Hepatocyte (in vitro differentiated cells): ENCODE measurements at regions not wholly inside any gene's neighbourhood (a gene's known extent, or its start where the extent isn't known, plus 50 kb on each side); places are given as distances from the start of the nearest gene placed in this dataset.

ENCODE experiments used
- DNase-seq: peaks from one replicate; pipeline ENCODE4 v3.0.0-alpha.2; 2016; ENCODE audit warnings: low spot score
- H2AFZ ChIP-seq: fragments of 200-600 bp; sonication (generic); 2 replicates; pipeline ENCODE4 v1.6.0; 2016; ENCODE audit warnings: antibody characterized with exemption, mild to moderate bottlenecking
- H3K27ac ChIP-seq: fragments of 200-600 bp; sonication (generic); 2 replicates; pipeline ENCODE4 v1.5.1; 2016; ENCODE audit warnings: mild to moderate bottlenecking
- H3K27me3 ChIP-seq: fragments of 200-600 bp; sonication (generic); 2 replicates; pipeline ENCODE4 v1.6.1; 2016
- H3K36me3 ChIP-seq: fragments of 200-600 bp; sonication (generic); replicated peaks from 2 replicates; pipeline ENCODE4 v1.5.1; 2016; ENCODE audit warnings: low read depth; ENCODE audit not compliant: insufficient read depth
- H3K4me1 ChIP-seq: fragments of 200-600 bp; sonication (generic); 2 replicates; pipeline ENCODE4 v1.5.1; 2016; ENCODE audit warnings: mild to moderate bottlenecking, moderate library complexity; ENCODE audit not compliant: insufficient read depth
- H3K4me2 ChIP-seq: fragments of 200-600 bp; sonication (generic); 2 replicates; pipeline ENCODE4 v1.6.0; 2016
- H3K4me3 ChIP-seq: fragments of 200-600 bp; sonication (generic); 2 replicates; pipeline ENCODE4 v1.5.1; 2016; ENCODE audit warnings: mild to moderate bottlenecking
- H3K79me2 ChIP-seq: fragments of 200-600 bp; sonication (generic); 2 replicates; pipeline ENCODE4 v1.6.0; 2017; ENCODE audit warnings: mild to moderate bottlenecking
- H3K9me2 ChIP-seq: fragments of 200-600 bp; sonication (generic); replicated peaks from 2 replicates; pipeline ENCODE4 v1.6.0; 2017; ENCODE audit warnings: mild to moderate bottlenecking; ENCODE audit not compliant: insufficient read depth
- H3K9me3 ChIP-seq: fragments of 200-600 bp; sonication (generic); 2 replicates; pipeline ENCODE4 v1.5.1; 2016; ENCODE audit warnings: low read depth, mild to moderate bottlenecking
- H4K20me1 ChIP-seq: fragments of 200-600 bp; sonication (generic); 2 replicates; pipeline ENCODE4 v1.6.0; 2016; ENCODE audit warnings: mild to moderate bottlenecking; ENCODE audit not compliant: insufficient read depth, poor library complexity, severe bottlenecking
- CTCF ChIP-seq: fragments of 200-600 bp; sonication (generic); IDR thresholded peaks from 2 replicates; pipeline ENCODE4 v1.5.1; 2016; ENCODE audit warnings: antibody characterized with exemption, mild to moderate bottlenecking; ENCODE audit not compliant: poor library complexity
- EZH2 ChIP-seq: fragments of 200-600 bp; sonication (generic); IDR thresholded peaks from 2 replicates; pipeline ENCODE4 v1.6.1; 2016; ENCODE audit warnings: antibody characterized with exemption, mild to moderate bottlenecking, borderline replicate concordance
- EZH2phosphoT487 ChIP-seq: fragments of 200-600 bp; sonication (generic); IDR thresholded peaks from one replicate; pipeline ENCODE4 v1.6.1; 2018; ENCODE audit warnings: antibody characterized with exemption, mild to moderate bottlenecking, low read depth, moderate library complexity; ENCODE audit not compliant: unreplicated experiment, severe bottlenecking
- WGBS: methylation state at CpG from one replicate; pipeline ENCODE4 v1.1.6; 2016; ENCODE audit warnings: low lambda C conversion rate; ENCODE audit errors: missing lambda C conversion rate; 5-methylcytosine and 5-hydroxymethylcytosine counted together

DNA sequence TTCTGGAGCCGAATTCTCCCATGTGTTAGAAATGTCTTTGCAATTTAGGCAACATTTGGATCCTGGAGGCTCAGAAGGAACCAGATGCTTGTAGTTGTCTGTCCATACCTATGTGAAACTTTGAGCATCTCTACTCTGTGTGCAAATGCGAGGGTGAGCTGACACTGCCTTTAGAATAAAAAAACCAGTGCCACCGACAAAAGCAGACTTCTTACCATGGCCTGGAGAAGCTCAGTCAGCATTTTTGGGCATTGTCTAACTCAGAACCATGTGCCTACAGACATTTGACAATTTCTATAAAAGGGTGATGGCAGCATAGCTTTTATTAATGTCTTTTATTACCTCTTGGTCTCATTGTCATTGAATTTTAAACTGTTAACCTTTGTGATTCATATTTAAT, 78.4 kb upstream of the PPM1H start:
- H3K4me3 ChIP-seq: no peak overlapping the region
- 86% methylated on average over 3 of the region's 3 CpGs for WGBS
- H3K9me2 ChIP-seq: no peaks in the 10 kb centered on the region
- H3K27me3 ChIP-seq: no peaks in the 10 kb centered on the region
- no peaks in the 10 kb centered on the region for H3K9me3 ChIP-seq
- no peaks in the 10 kb centered on the region for H3K4me1 ChIP-seq
- H3K36me3 ChIP-seq: no peaks in the 10 kb centered on the region
- H4K20me1 ChIP-seq: no peaks in the 10 kb centered on the region
- H3K4me2 ChIP-seq: no peak overlapping the region
- DNase-seq: no peak
- no peaks in the 10 kb centered on the region for H3K79me2 ChIP-seq
- H2AFZ ChIP-seq: no peak overlapping the region
- no peak overlapping the region for H3K27ac ChIP-seq
- TF ChIP-seq EZH2 (no peak), EZH2phosphoT487 (no peak), CTCF (no peak)

GRCh38 chr12:63010698-63011097, 75.7 kb upstream of the PPM1H start:
- no peak overlapping the region for H3K4me3 ChIP-seq
- no peaks in the 10 kb centered on the region for H3K36me3 ChIP-seq
- H3K27ac ChIP-seq: no peak overlapping the region
- WGBS: 98% methylated on average over 2 of the region's 2 CpGs
- TF ChIP-seq CTCF (no peak), EZH2phosphoT487 (no peak), EZH2 (no peak)
- no peaks in the 10 kb centered on the region for H3K9me3 ChIP-seq
- H2AFZ ChIP-seq: no peak overlapping the region
- no peak overlapping the region for H3K4me2 ChIP-seq
- H3K27me3 ChIP-seq: no peaks in the 10 kb centered on the region
- H3K79me2 ChIP-seq: no peaks in the 10 kb centered on the region
- H3K4me1 ChIP-seq: no peaks in the 10 kb centered on the region
- H3K9me2 ChIP-seq: no peaks in the 10 kb centered on the region
- DNase-seq: no peak
- H4K20me1 ChIP-seq: no peaks in the 10 kb centered on the region

GRCh38 chr12:63008372-63008771, 73.4 kb upstream of the PPM1H start:
- Histone ChIP-seq H3K4me2 (no peak overlapping the region), H3K79me2 (no peaks in the 10 kb centered on the region), H3K9me3 (no peaks in the 10 kb centered on the region), H3K4me3 (no peak overlapping the region), H3K27ac (no peak overlapping the region), H3K36me3 (no peaks in the 10 kb centered on the region), H2AFZ (no peak overlapping the region), H3K9me2 (no peaks in the 10 kb centered on the region), H3K4me1 (no peaks in the 10 kb centered on the region), H3K27me3 (no peaks in the 10 kb centered on the region), H4K20me1 (no peaks in the 10 kb centered on the region)
- TF ChIP-seq CTCF (no peak), EZH2 (no peak), EZH2phosphoT487 (no peak)
- WGBS: 94% methylated on average over 4 of the region's 4 CpGs
- no peak for DNase-seq

- no peaks in the 10 kb centered on the region for H3K36me3 ChIP-seq
- H3K27me3 ChIP-seq: no peaks in the 10 kb centered on the region
- 72% methylated on average over 6 of the region's 6 CpGs for whole genome bisulfite sequencing
- H4K20me1 ChIP-seq: no peaks in the 10 kb centered on the region
- no peak for DNase-seq
- H3K27ac ChIP-seq: no peak overlapping the region
- TF ChIP-seq EZH2: no peak
- no peak for TF ChIP-seq EZH2phosphoT487
- no peak for TF ChIP-seq CTCF
- H3K4me1 ChIP-seq: no peaks in the 10 kb centered on the region
- H3K79me2 ChIP-seq: no peaks in the 10 kb centered on the region
- no peaks in the 10 kb centered on the region for H3K9me3 ChIP-seq
- H2AFZ ChIP-seq: no peak overlapping the region
- no peak overlapping the region for H3K4me3 ChIP-seq
- H3K9me2 ChIP-seq: no peaks in the 10 kb centered on the region
- no peak overlapping the region for H3K4me2 ChIP-seq
These were observed 72.8 kb upstream of the PPM1H start for GRCh38 chr12:63007726-63008125.
